ENCODE measurements at regions not wholly inside any gene's neighbourhood (a gene's known extent, or its start where the extent isn't known, plus 50 kb on each side); places are given as distances from the start of the nearest gene placed in this dataset.

DNA sequence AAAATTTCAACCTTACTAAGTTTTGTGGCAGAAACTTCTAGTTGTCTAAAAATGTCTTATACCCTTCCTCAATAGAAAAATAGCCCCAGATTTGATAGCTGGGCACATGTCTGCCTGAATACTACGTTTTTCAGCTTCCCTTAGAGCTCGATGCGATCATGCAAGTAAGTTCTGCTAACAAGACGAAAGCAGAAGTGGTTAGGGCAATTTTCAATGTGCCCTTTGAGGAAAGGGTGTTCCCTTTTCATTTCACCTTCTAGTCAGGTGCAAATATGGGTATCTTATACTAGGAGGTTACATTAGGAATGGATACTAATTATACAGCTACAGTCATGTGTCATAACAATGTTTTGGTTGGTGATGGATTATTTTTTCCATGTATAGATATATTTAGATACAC lies 1572.1 kb upstream of the LRRTM1 start:
- H3K4me3 ChIP-seq (ENCODE audit: low read depth, low read length) = no peak overlapping the region
- TF ChIP-seq, protein P1, sequence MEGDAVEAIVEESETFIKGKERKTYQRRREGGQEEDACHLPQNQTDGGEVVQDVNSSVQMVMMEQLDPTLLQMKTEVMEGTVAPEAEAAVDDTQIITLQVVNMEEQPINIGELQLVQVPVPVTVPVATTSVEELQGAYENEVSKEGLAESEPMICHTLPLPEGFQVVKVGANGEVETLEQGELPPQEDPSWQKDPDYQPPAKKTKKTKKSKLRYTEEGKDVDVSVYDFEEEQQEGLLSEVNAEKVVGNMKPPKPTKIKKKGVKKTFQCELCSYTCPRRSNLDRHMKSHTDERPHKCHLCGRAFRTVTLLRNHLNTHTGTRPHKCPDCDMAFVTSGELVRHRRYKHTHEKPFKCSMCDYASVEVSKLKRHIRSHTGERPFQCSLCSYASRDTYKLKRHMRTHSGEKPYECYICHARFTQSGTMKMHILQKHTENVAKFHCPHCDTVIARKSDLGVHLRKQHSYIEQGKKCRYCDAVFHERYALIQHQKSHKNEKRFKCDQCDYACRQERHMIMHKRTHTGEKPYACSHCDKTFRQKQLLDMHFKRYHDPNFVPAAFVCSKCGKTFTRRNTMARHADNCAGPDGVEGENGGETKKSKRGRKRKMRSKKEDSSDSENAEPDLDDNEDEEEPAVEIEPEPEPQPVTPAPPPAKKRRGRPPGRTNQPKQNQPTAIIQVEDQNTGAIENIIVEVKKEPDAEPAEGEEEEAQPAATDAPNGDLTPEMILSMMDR (IDR thresholded peaks at IDR 0.05; ENCODE audit: insufficient read depth, low read length) = no peak
- DNase-seq (ENCODE audit: low read depth) = no peak

GRCh38 chr2:81872006-81872405 lies 1567.5 kb upstream of the LRRTM1 start:
- TF ChIP-seq, protein P1 (IDR thresholded peaks at IDR 0.05; ENCODE audit: insufficient read depth, low read length) = no peak
- no peak overlapping the region for H3K4me3 ChIP-seq (ENCODE audit: low read depth, low read length)
- DNase-seq (ENCODE audit: low read depth) = no peak

DNA sequence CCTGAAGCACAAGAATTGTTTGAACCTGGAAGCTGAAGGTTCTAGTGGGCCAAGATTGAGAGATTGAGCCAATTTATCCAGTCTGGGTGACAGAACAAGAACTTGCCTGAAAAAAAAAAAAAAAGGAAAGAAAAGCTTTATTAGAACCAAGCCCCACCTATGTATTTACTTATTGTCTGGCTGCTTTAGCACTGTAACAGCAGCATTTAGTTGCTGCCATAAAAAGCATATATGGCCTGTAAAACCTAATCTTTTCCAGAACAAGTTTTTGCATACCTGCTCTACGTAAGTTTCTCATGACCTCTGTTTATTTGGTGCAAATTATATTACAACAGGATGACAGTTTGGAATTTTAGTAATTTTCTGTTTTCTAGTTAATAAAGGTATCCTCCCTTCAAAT lies 1565.6 kb upstream of the LRRTM1 start:
- TF ChIP-seq, protein P1 (IDR thresholded peaks at IDR 0.05; ENCODE audit: insufficient read depth, low read length) = no peak
- no peak overlapping the region for H3K4me3 ChIP-seq (ENCODE audit: low read depth, low read length)
- no peak for DNase-seq (ENCODE audit: low read depth)

DNA sequence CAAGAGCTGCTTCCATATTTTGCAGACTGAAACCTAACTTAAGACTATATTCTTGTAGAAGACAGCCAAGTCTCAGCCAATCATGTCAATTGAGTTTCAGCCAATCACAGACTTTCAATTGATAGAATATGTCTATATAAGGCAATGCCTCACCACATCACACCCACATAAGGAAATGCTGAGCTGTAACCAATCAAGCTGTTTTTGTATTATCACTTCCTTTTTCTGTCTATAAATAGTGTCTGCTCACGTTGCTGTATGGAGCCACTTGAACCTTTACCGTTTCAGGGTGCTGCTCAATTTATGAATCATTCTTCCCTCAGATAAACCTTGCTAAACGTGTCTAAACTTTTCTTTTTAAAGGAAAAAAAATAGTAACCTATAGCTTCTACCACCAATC lies 1554.4 kb upstream of the LRRTM1 start:
- H3K4me3 ChIP-seq (ENCODE audit: low read depth, low read length) = no peak overlapping the region
- TF ChIP-seq, protein P1 (IDR thresholded peaks at IDR 0.05; ENCODE audit: insufficient read depth, low read length) = no peak
- DNase-seq (ENCODE audit: low read depth) = no peak

- DNase-seq (ENCODE audit: low read depth) = no peak
- no peak overlapping the region for H3K4me3 ChIP-seq (ENCODE audit: low read depth, low read length)
- TF ChIP-seq, protein P1 (IDR thresholded peaks at IDR 0.05; ENCODE audit: insufficient read depth, low read length) = no peak
Measured at GRCh38 chr2:81853341-81853740, 1548.8 kb upstream of the LRRTM1 start.

DNA sequence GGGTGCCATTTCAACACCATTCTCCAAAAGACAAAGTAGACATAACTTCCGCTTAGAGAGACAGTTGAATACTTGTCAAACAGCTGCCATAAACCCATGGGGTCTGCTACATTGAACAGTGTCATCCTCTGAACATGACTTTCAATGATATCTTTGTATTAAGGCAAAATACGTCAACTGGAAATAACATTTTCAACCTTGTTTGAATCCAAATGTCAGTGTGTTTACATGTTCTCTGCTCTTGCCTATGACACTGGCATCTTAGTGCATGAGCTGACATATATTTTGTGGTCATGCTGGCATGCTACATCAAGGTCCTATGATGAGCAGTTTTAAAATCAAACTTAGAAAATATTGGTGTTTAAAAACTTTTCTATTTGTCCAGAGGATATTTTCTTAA lies 1548.1 kb upstream of the LRRTM1 start:
- H3K4me3 ChIP-seq (ENCODE audit: low read depth, low read length) = no peak overlapping the region
- TF ChIP-seq, protein P1 (IDR thresholded peaks at IDR 0.05; ENCODE audit: insufficient read depth, low read length) = no peak

DNA sequence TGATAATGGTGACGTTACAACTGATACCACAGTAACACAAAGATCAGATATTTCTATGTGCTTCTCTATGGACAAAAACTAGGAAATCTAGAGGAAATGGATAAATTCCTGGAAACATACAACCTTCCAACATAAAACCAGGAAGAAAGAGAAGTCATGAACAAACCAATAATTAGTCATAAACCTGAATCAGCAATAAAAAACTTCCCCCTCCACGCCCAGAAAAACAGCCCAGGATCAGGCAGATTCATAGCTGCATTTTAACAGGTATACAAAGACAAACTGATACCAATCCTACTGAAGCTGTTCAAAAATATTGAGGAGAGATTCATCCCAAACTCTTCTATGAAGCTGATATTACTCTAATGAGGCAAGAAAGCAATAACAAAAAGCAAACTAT lies 1535.2 kb upstream of the LRRTM1 start:
- TF ChIP-seq, protein P1 (IDR thresholded peaks at IDR 0.05; ENCODE audit: insufficient read depth, low read length) = no peak
- no peak overlapping the region for H3K4me3 ChIP-seq (ENCODE audit: low read depth, low read length)
- no peak for DNase-seq (ENCODE audit: low read depth)

More for the DNA sequence above, 1548.1 kb upstream of the LRRTM1 start:
- no peak for DNase-seq (ENCODE audit: low read depth)

Data from fibroblast of the aortic adventitia (primary cell).